Astrocyte (in vitro differentiated cells and primary cell): ENCODE measurements at regions not wholly inside any gene's neighbourhood (a gene's known extent, or its start where the extent isn't known, plus 50 kb on each side); places are given as distances from the start of the nearest gene placed in this dataset.
A peak's percentile ranks its signal among the peaks of the same experiment; 100 is the strongest.

Experiments used
- DNase-seq: peaks from one replicate; pipeline ENCODE4 v3.0.0-alpha.2; 2010; ENCODE audit warnings: low read depth
- FAIRE-seq: peaks from 2 replicates; lab custom pipeline; 2011; peaks lifted over from hg19 to GRCh38; lab: Jason Lieb, UNC
- H2AFZ ChIP-seq: 2 replicates; pipeline ENCODE4 v1.6.0; 2012; ENCODE audit warnings: low read depth, low read length, inconsistent platforms
- H3K27ac ChIP-seq: 2 replicates; pipeline ENCODE4 v1.5.1; 2011; ENCODE audit warnings: low read depth, low read length, inconsistent platforms
- H3K27me3 ChIP-seq: 2 replicates; pipeline ENCODE4 v1.6.0; 2011; ENCODE audit warnings: low read length, inconsistent platforms; ENCODE audit not compliant: insufficient read depth
- H3K36me3 ChIP-seq: 2 replicates; pipeline ENCODE4 v1.5.1; 2011; ENCODE audit warnings: low read length, inconsistent platforms; ENCODE audit not compliant: insufficient read depth
- H3K4me1 ChIP-seq: 2 replicates; pipeline ENCODE4 v1.5.1; 2011; ENCODE audit warnings: low read length, inconsistent platforms; ENCODE audit not compliant: insufficient read depth
- H3K4me2 ChIP-seq: 2 replicates; pipeline ENCODE4 v1.6.0; 2012; ENCODE audit warnings: low read length, inconsistent platforms
- H3K4me3 ChIP-seq: 2 replicates; pipeline ENCODE4 v1.5.1; 2011; ENCODE audit warnings: low read depth, mild to moderate bottlenecking, low read length, inconsistent platforms; ENCODE audit not compliant: insufficient read depth
- H3K79me2 ChIP-seq: 2 replicates; pipeline ENCODE4 v1.6.0; 2012; ENCODE audit warnings: mild to moderate bottlenecking, low read length, inconsistent platforms; ENCODE audit not compliant: insufficient read depth
- H3K9ac ChIP-seq: 2 replicates; pipeline ENCODE4 v1.6.0; 2012; ENCODE audit warnings: mild to moderate bottlenecking, low read length, inconsistent platforms
- H3K9me3 ChIP-seq: 2 replicates; pipeline ENCODE4 v1.5.1; 2012; ENCODE audit warnings: low read depth, mild to moderate bottlenecking, low read length, inconsistent platforms; ENCODE audit not compliant: insufficient read depth
- H4K20me1 ChIP-seq: 2 replicates; pipeline ENCODE4 v1.6.0; 2012; ENCODE audit warnings: low read length, inconsistent platforms; ENCODE audit not compliant: insufficient read depth
- H3K27ac Mint-ChIP-seq: one replicate; pipeline ENCODE4 v1.8.0; 2021; ENCODE audit warnings: mild to moderate bottlenecking, mixed read lengths; ENCODE audit not compliant: unreplicated experiment
- H3K27me3 Mint-ChIP-seq: one replicate; pipeline ENCODE4 v1.8.0; 2021; ENCODE audit warnings: low read depth, mixed read lengths; ENCODE audit not compliant: unreplicated experiment
- H3K36me3 Mint-ChIP-seq: one replicate; pipeline ENCODE4 v1.8.0; 2021; ENCODE audit warnings: low read depth, mixed read lengths; ENCODE audit not compliant: unreplicated experiment
- H3K4me1 Mint-ChIP-seq: one replicate; pipeline ENCODE4 v1.8.0; 2021; ENCODE audit warnings: low read depth, mixed read lengths; ENCODE audit not compliant: unreplicated experiment
- H3K4me3 Mint-ChIP-seq: one replicate; pipeline ENCODE4 v1.8.0; 2021; ENCODE audit warnings: mild to moderate bottlenecking, moderate library complexity, mixed read lengths; ENCODE audit not compliant: unreplicated experiment
- H3K9me3 Mint-ChIP-seq: one replicate; pipeline ENCODE4 v1.8.0; 2021; ENCODE audit warnings: mild to moderate bottlenecking, mixed read lengths; ENCODE audit not compliant: unreplicated experiment
- EZH2 ChIP-seq: IDR thresholded peaks from 2 replicates; pipeline ENCODE4 v1.6.1; 2012; ENCODE audit warnings: mild to moderate bottlenecking, low read length, inconsistent platforms; ENCODE audit not compliant: insufficient read depth
- TF ChIP-seq, protein P1 (sequence below): IDR thresholded peaks from 2 replicates; pipeline ENCODE4 v1.5.1; 2011; ENCODE audit warnings: low read depth, mild to moderate bottlenecking, inconsistent platforms, low read length, moderate library complexity; ENCODE audit not compliant: insufficient read depth

DNA sequence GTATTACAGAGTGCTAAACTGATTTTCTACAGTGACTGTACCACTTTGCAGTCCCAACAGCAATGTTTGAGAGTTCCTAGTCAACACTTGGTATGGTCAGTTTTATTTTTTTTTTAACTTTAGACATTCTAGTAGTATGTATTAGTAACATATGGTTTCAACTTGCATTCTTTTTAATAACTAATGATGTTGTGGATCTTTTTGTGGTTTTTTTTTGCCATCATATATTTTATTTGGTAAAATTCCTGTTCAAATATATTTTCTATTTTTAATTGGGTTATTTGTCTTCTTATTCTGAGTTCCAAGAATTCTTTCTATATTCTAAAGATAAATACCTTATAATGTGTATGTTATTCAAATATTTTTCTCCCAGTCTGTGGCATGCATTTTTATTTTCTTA, 189.4 kb upstream of the ECI2 start:
- TF ChIP-seq, protein P1, sequence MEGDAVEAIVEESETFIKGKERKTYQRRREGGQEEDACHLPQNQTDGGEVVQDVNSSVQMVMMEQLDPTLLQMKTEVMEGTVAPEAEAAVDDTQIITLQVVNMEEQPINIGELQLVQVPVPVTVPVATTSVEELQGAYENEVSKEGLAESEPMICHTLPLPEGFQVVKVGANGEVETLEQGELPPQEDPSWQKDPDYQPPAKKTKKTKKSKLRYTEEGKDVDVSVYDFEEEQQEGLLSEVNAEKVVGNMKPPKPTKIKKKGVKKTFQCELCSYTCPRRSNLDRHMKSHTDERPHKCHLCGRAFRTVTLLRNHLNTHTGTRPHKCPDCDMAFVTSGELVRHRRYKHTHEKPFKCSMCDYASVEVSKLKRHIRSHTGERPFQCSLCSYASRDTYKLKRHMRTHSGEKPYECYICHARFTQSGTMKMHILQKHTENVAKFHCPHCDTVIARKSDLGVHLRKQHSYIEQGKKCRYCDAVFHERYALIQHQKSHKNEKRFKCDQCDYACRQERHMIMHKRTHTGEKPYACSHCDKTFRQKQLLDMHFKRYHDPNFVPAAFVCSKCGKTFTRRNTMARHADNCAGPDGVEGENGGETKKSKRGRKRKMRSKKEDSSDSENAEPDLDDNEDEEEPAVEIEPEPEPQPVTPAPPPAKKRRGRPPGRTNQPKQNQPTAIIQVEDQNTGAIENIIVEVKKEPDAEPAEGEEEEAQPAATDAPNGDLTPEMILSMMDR, result no peak
- Histone ChIP-seq H3K27me3 (no peaks in the 10 kb centered on the region), H3K9me3 (no peaks in the 10 kb centered on the region), H3K27ac (no peak overlapping the region), H3K79me2 (no peaks in the 10 kb centered on the region), H2AFZ (no peak overlapping the region), H3K4me3 (no peak overlapping the region), H4K20me1 (no peaks in the 10 kb centered on the region), H3K4me1 (peaks cover 19% of the 10 kb centered on the region), H3K9ac (no peak overlapping the region), H3K36me3 (no peaks in the 10 kb centered on the region), H3K4me2 (no peak overlapping the region)
- no peak overlapping the region for H3K27ac Mint-ChIP-seq
- FAIRE-seq (no peak), DNase-seq (no peak)
- H3K9me3 Mint-ChIP-seq, result peaks cover 2% of the 10 kb centered on the region
- no peaks in the 10 kb centered on the region for H3K27me3 Mint-ChIP-seq
- no peak overlapping the region for H3K4me3 Mint-ChIP-seq
- H3K36me3 Mint-ChIP-seq, result no peaks in the 10 kb centered on the region
- H3K4me1 Mint-ChIP-seq, result peaks cover 31% of the 10 kb centered on the region

GRCh38 chr6:4323322-4323721, 187.9 kb upstream of the ECI2 start:
- Histone ChIP-seq H2AFZ (no peak overlapping the region), H3K9me3 (no peaks in the 10 kb centered on the region), H4K20me1 (no peaks in the 10 kb centered on the region), H3K9ac (no peak overlapping the region), H3K4me2 (no peak overlapping the region), H3K79me2 (no peaks in the 10 kb centered on the region), H3K36me3 (no peaks in the 10 kb centered on the region), H3K27ac (no peak overlapping the region), H3K4me1 (peaks cover 20% of the 10 kb centered on the region), H3K27me3 (no peaks in the 10 kb centered on the region), H3K4me3 (no peak overlapping the region)
- Mint-ChIP-seq H3K36me3 (no peaks in the 10 kb centered on the region), H3K27me3 (no peaks in the 10 kb centered on the region), H3K4me1 (peaks cover 37% of the 10 kb centered on the region), H3K27ac (peak overlapping the region; percentile 29), H3K9me3 (peaks cover 4% of the 10 kb centered on the region), H3K4me3 (no peak overlapping the region)
- no peak for FAIRE-seq
- DNase-seq, result no peak
- TF ChIP-seq EZH2, result no peak
- TF ChIP-seq, protein P1, result no peak

DNA sequence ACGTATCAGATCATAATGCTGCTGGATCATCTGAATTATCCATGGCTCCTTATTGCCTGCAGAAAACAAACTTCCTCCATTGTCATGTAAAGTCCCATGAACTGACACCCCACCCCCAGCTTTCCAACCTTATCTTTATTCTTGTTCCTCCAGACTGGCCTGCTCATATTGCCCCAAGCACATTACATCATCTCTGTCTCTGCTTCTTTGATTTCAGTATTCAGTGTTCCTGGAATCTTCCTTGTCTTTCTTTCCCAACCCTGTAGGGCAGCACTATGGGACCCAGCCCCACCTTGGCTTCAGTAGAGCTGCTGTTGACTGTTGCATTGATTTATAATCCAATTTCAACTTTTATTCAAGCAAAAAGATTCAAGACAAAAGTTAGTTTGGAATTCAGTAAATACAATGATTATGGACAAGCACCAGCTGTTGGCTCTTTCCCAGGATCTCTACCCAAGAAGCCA, 187.5 kb upstream of the ECI2 start:
- Mint-ChIP-seq H3K36me3 (no peaks in the 10 kb centered on the region), H3K27me3 (no peaks in the 10 kb centered on the region), H3K4me3 (no peak overlapping the region), H3K4me1 (peaks cover 37% of the 10 kb centered on the region), H3K9me3 (peaks cover 4% of the 10 kb centered on the region), H3K27ac (peak overlapping the region; percentile 29)
- Histone ChIP-seq H3K9ac (no peak overlapping the region), H3K27me3 (no peaks in the 10 kb centered on the region), H3K79me2 (no peaks in the 10 kb centered on the region), H3K27ac (no peak overlapping the region), H3K9me3 (no peaks in the 10 kb centered on the region), H3K36me3 (no peaks in the 10 kb centered on the region), H3K4me2 (no peak overlapping the region), H4K20me1 (no peaks in the 10 kb centered on the region), H2AFZ (no peak overlapping the region), H3K4me3 (no peak overlapping the region), H3K4me1 (peaks cover 20% of the 10 kb centered on the region)
- DNase-seq, result no peak
- no peak for FAIRE-seq
- no peak for TF ChIP-seq EZH2
- TF ChIP-seq, protein P1, result no peak
